Suprapubic skin (tissue), 4 donors: ENCODE measurements at regions not wholly inside any gene's neighbourhood (a gene's known extent, or its start where the extent isn't known, plus 50 kb on each side); places are given as distances from the start of the nearest gene placed in this dataset.

Source experiments
- CTCF ChIP-seq, 2 donors: fragments of 200-600 bp in 1 of 2; fragments of 450-650 bp in 1 of 2; sonication (generic) in 1 of 2; IDR thresholded peaks; one replicate each; pipeline ENCODE4 v1.5.1; 2016 to 2019; ENCODE audit warnings: antibody characterized with exemption in 2 of 2, mild to moderate bottlenecking in 1 of 2, moderate library complexity in 1 of 2
- POLR2A ChIP-seq, 2 donors: fragments of 450-650 bp; IDR thresholded peaks; one replicate each; pipeline ENCODE4 v1.6.1; 2017; ENCODE audit warnings: antibody characterized with exemption in 2 of 2, mild to moderate bottlenecking in 2 of 2, moderate library complexity in 2 of 2
- POLR2AphosphoS5 ChIP-seq, 3 donors: sonication (generic); formaldehyde crosslinking; IDR thresholded peaks; one replicate each; pipeline ENCODE4 v1.6.1; 2017; ENCODE audit warnings: antibody characterized with exemption in 3 of 3

- TF ChIP-seq POLR2A (IDR thresholded peaks at IDR 0.05) = no peak
- TF ChIP-seq CTCF (IDR thresholded peaks at IDR 0.05) = no peak
- TF ChIP-seq POLR2AphosphoS5 (IDR thresholded peaks at IDR 0.05) = no peak
Observed at GRCh38 chr15:46961795-46962194, 755.5 kb upstream of the SEMA6D start.
